ENCODE measurements at regions not wholly inside any gene's neighbourhood (a gene's known extent, or its start where the extent isn't known, plus 50 kb on each side); places are given as distances from the start of the nearest gene placed in this dataset.
"Not testable (repeated sequence)": the region's sequence is repeated elsewhere in the genome, so short reads cannot be mapped to it uniquely, and the experiment has no call there.

DNA sequence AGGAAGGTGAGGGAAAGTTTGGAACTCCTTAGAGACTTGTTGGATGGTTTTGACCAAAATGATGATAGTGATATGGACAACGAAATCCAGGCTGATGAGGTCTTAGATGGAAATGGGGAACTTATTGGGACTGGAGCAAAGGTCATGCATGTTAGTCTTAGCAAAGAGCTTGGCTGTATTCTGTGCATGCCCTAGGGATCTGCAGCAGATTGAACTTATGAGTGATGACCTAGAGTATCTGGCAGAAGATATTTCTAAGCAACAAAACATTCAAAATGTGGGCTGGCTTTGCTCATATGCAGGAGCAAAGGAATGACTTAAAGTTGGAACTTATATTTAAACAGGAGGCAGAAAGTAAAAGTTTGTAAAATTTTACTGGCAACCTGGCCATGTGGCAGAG lies 489.3 kb upstream of the DIPK2B start:
- DNase-seq (ENCODE audit: low read depth in 2 of 2), result no peak

DNA sequence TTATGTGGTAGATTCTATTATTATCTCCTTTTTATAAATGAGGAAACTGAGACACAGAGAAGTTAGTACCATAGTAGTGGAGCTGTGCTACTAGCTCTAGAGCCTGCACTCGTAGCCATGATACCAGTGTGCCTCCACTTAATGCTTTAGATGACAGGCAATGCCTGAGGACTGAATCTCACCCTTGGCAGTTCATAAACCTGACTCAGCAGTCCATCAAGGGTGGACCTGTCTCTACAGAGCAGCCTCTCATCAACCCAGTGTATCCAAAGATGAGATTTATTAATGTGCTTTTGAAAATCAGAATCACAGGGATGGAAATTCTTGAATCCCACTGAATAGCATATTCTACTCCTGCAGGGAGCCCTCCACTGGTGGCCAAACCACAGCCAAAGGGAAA lies 483.2 kb upstream of the DIPK2B start:
- no peak for DNase-seq (ENCODE audit: low read depth in 2 of 2)

DNA sequence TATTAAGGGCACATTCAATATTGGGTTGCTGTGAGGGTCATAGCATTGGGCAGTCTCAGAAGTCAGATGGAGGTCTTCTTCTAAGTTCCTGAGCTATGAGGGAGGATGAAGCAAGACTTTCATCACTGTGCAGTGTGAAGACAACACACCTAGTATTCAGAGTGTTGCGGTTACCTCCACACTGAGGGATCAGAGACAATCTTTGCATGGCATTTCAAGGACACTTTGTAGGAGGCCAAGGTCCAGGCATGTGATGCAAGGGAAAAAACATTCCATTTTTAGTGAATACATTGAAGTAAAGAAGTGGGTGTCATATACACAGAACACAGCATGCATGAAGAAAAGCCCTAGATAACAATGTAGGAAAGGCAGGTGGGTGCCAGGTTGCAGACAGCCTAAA lies 481.2 kb upstream of the DIPK2B start:
- no peak for DNase-seq (ENCODE audit: low read depth in 2 of 2)

DNA sequence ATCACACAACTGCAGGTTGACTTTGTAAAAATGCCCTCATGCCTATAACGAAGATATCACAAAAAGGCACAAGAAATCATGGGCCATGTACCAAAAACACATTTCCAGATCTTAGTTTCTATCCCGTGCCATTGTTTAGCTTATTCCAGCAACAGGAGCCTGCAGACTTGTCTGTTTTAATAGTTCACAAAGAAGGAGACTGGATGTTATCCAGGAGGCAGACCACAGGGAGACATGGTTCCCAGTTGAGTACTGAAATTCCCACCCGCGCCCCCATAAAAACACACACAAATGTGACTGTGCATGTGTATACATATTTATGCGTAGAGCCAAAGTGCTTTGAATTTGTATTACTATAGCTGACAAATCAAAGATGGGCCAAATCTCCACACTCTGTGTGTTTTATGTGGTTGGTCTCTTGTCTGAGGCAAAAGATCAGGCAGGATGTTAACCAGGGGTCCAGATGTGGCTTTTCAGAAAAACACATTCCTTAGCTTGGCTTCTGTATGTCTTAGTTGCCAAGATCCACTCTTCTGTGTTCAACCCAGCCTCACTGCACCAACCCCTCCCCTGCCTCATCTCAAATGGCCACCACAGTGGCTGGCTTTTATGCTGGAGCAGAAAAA lies 469.2 kb upstream of the DIPK2B start:
- no peak for DNase-seq (ENCODE audit: low read depth in 2 of 2)

DNA sequence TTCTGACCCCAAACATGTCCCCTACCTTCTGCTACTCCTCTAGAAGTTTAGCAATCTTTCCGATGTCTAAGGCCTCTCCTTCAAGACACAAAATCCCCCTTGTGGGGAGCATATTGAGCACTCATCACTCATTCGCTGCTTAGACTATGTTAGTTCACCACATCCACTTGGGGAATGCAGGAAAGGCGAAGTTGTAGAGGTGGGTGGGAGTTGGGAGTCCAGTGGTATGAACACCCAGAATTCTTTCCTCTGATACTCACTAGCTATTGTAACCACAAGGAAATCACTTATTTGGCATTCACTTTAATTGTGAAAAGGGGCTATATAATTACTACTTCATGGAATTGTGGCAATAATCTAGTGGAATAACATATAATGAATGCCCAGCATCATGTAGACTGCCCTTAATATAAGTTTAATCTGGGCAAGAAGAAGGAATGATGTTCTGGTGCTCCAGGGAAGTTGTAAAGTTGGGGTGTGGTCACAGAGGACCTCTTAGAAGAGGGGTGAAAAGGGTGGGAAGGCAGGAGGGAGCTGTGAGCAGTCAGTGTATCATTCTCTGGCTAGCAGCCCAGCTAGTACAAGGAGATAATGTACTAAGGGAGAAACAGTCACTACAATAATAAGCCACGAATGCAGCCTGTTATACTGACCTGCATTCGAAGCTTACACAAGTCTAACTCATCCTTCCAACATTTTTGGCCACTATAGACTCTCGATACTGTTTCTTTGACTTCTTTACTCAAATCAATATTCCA lies 468.2 kb upstream of the DIPK2B start:
- DNase-seq (ENCODE audit: low read depth in 2 of 2), result no peak

DNA sequence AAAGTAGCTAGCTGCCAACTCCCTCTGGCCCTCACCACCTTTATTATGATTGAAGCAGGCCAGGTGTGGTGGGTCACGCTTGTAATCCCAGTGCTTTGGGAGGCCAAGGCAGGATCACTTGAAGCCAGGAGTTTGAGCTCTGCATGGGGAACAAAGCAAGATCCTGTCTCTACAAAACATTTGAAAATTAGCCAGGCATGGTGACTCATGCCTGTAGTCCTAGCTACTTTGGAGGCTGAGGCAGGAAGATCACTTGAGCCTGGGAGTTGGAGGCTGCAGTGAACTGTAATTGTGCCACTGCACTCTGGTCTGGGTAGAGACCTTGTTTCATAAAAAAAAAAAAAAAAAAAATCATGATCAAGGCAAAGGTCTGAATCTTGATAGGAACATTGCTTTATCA lies 467.0 kb upstream of the DIPK2B start:
- no peak for DNase-seq (ENCODE audit: low read depth in 2 of 2)

DNA sequence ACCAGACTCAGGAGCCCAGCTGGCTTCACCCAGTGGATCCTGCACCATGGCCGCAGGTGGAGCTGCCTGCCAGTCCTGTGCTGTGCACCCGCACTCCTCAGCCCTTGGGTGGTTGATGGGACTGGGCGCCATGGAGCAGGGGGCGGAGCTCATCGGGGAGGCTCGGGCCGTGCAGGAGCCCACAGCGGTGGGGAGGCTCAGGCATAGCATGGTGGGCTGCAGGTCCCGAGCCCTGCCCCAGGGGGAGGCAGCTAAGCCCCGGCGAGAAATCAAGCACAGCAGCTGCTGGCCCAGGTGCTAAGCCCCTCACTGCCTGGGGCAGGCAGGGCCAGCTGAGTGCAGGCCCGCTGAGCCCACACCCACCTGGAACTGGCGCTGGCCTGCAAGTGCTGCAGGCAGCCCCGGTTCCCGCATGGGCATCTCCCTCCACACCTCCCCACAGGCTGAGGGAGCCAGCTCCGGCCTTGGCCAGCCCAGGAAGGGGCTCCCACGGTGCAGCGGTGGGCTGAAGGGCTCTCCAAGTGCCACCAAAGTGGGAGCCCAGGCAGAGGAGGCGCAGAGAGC lies 464.1 kb upstream of the DIPK2B start:
- DNase-seq (ENCODE audit: low read depth in 2 of 2), result no peak

DNA sequence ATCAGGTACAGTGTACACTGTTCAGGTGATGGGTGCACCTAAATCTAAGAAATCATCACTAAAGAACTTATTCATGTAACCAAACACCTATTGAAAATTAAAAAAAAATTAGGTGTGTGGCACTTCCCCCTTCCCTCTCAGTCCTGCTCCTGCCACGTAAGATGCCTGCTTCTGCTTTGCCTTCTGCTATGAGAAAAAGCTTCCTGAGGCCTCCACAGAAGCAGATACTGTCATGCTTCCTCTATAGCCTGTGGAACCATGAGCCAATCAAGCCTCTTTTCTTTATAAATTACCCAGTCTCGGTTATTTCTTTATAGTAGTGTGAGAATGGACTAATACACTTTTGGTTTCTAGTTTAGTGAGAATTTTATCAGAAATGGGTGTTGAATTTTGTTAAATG lies 459.8 kb upstream of the DIPK2B start:
- no peak for DNase-seq (ENCODE audit: low read depth in 2 of 2)

DNA sequence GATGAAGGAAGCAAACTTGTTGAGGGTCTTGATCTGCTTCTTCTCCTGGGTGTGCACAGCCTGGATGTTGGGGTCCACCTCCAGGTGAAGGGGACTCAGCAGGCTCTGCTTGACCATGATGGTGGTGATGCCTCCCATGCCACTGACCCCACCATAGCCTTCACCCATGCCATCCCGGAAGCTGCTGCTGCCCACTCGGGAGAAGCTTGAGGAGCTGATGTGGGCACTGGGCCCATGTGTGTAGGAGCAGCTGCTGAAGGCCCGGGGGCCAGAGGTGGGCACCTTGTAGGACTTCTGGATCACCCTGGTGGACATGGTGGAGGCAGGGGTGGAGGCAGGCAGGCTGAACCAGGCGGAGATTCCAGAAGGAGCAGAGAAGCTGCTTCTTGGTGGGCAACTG lies 432.7 kb upstream of the DIPK2B start:
- no peak for DNase-seq (ENCODE audit: low read depth in 2 of 2)

DNA sequence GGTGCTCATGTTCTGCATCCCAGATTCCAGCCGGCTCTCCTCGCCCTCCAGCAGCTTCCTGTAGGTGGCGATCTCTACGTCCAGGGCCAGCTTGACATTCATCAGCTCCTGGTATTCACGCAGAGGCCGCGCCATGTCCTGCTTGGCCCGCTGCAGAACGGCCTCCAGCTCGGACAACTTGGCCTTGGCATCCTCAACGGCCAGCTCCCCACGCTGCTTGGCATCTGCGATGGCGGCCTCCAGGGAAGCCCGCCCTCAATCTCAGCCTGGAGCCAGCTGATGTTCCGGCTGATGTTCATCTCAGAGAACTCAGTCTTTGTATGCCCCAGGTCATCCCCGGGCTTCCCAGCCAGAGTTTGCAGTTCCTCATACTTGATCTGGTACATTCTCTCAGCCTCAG lies 431.8 kb upstream of the DIPK2B start:
- no peak for DNase-seq (ENCODE audit: low read depth in 2 of 2)

DNA sequence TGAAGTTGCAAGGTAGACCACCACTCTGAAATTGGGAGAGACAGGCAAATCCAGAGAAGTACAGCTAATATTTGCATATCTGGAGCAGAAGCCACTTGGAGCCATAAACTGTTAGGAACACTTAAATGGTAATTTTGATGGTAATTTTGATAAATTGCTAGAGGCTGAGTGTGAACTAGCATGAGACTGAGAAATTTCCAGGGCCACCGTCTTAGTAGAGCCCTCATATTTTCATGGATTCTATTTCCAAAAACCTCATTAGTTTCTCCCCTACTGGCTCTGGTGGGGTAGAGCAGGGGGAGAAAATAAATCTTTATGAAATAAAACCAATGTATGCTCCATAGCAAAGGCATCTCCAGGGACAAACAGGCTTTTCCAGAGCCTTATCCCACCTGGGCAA lies 429.4 kb upstream of the DIPK2B start:
- no peak for DNase-seq (ENCODE audit: low read depth in 2 of 2)

DNA sequence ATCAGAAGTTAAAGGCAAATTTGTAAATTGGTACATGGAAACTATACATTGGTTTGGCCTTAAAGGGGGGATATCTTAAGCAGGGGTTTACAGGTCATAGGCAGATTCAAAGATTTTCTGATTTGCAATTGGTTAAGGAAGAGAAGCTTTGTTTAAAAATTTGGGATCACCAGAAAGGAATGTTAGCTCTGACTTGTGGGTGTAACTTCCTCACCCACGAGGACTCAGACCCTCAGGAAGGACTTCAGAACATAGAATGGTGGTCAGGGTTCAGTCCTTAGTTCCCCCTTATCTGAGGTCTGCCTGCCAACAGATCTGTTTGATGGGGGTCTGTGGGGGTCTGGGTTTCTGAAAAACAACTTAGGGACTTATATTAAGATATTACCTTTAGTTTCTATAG lies 427.4 kb upstream of the DIPK2B start:
- no peak for DNase-seq (ENCODE audit: low read depth in 2 of 2)

DNA sequence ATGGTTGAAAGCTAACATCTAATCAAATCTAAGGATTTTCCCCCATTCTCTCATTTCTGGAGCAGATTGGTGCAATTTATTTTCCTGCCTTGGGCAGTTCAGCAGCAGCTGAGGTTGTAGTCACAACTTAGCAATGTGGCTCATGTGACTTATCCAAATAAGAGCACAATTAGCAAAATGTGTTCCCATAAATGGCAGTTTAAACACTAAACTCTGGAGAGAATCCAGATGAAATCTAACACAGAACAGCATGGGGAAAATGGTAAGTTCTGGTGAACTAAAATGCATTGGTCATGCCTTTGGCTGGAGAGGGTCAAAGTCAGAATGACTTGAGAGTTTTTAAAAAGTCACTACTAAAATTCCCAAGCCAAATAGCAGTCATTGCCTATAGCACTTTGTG lies 422.6 kb upstream of the DIPK2B start:
- DNase-seq (ENCODE audit: low read depth in 2 of 2), result no peak

DNA sequence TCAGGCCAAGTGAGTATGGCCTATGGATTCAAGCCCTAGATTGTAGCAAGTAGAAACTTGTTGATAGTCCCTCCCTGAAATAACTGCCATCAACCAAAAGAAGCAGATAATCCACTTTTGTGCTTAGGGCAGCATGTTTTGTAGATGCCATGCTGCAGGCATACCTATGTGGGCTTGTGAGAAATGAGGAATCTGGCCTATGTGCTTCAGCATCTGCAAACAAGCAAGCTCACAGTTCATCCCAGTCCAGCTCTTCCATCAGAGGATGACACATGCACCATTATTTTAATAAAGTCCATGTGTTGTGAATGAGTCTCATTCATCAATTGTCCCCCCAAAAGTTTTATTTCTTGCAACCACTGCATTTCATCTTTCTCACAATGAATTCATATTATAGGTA lies 421.9 kb upstream of the DIPK2B start:
- no peak for DNase-seq (ENCODE audit: low read depth in 2 of 2)

DNA sequence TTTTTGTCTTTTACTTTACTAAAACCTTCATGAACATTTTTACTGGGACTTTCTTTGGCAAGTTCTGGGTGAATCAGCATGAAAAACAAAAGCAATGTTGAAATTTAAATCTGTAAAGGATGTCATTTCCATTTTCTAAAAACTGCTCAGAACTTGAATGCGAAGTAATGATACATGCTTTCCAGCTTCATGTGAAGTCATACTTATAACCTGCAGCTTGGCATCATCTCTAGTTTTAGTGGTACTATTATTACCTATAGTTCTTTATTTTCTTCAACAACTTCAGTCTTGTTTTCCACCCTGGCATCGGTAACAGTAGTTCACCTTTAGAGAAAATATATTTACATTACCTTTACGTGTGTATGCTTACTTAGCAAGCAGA lies 421.4 kb upstream of the DIPK2B start:
- no peak for DNase-seq (ENCODE audit: low read depth in 2 of 2)

DNA sequence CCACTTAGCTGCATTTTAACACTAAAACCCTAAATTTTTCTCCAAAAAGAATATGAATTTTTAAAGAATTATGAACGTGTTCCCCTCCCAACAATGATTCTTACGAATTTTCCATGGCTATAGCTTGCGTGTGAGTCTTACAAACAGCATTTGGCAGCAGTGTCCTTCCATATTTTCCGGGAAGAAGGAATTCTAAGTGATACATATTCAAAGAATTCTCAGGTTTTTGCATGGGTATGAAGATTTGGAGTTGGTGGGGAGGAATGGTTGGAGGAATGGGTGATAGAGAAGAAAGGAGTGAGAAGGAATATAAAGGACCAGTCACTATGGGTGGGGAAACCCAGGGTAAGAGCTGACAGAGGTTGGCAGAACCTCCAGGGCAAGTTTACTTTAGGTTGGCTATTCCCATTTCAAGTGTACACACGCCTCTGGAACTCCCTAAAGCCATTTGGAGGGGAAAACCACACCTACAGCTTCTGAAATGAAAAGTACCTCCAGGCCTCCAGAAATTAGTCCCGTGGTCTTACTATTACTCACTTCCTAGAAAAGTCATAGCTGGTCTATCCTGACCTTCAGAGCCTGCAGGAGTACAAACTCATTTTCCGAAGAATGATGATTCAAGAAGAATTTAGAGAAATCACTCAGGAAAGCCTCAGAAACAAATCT lies 420.8 kb upstream of the DIPK2B start:
- no peak for DNase-seq (ENCODE audit: low read depth in 2 of 2)

DNA sequence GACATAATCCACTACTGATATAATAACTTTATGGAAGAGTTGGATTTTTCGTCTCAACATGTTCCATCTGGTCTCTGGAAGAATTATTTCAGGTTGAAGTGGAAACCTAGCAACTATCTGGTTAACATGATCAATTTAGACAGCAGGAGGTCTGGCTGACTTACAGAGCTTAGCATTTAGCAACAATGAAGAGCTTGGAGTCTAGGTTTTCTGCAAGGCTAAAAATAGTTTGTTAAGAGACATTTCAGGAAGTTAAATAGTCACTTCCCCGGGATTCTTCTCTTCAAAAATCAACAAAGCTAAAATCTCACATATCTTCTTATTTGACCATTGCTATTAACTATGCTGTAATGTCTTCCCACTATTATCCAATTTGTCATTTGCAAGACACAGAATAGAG lies 418.6 kb upstream of the DIPK2B start:
- no peak for DNase-seq (ENCODE audit: low read depth in 2 of 2)

DNA sequence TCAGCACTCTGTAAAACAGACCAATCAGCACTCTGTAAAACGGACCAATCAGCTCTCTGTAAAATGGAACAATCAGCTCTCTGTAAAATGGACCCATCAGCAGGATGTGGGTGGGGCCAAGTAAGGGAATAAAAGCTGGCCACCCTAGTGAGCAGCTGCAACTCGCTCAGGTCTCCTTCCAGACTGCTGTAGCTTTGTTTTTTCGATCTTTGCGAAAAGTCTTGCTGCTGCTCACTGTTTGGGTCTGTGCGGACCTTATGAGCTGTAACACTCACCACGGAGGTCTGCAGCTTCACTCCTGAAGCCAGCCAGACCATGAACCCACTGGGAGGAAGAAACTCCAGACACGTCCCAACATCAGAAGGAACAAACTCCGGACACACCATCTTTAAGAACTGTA lies 414.9 kb upstream of the DIPK2B start:
- not testable (repeated sequence) for DNase-seq (ENCODE audit: low read depth in 2 of 2)

DNA sequence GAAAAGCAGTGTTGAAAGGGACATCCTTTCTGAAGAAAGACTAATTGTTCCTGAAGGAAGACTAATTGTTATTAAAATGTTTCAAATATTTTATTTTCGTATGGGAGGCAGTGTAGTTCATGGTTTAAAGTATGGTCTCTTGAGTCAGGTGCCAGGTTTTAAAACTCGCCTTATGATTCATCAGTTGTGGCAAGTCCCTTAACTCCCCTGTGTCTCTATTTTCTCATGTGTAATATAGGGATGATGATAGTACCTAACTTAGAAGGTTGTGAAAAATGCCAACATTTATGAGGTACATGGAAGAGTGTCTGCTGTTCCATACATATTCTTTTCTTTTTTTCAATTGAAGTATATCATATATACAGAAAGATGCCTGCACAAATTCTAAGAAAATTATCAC lies 414.2 kb upstream of the DIPK2B start:
- DNase-seq (ENCODE audit: low read depth in 2 of 2), result no peak

DNA sequence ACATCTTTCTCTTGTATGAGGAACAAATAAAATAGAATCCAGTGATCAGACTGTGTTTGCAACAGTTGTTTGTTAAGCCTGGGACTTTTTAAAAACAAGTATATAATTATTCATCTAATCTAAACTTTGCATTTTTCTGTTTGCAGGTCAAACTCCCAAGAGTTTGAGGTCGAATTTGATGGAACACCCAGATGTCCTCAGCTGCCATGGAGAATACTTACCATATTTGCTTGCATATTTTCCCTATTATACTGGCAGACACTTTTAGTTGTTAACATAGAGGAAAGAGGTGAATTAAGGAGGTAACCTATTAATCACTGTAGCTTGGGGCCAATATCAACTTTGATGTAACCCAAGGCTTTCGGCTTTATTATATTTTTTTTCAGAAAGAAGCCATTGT lies 401.5 kb upstream of the DIPK2B start:
- no peak for DNase-seq (ENCODE audit: low read depth in 2 of 2)

DNA sequence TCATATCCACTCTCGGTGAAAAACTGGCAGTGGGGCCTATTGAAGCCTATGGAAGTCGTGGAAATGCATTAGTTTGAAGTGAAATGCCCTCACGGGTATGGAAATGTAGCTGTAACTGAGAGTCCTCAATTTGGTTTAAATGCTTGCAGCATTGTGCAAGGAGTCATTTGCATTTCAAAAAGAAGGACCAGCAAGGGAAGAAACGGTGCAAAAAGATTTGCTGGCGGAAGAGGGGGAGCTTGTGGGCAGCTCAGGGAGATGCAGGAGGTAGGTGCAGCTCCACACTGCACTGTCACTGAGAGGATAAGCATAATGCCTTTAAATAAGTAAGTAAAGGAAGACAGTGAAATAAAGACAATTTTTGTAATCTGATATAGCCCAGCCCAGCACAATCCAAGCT lies 400.4 kb upstream of the DIPK2B start:
- DNase-seq (ENCODE audit: low read depth in 2 of 2), result no peak

DNA sequence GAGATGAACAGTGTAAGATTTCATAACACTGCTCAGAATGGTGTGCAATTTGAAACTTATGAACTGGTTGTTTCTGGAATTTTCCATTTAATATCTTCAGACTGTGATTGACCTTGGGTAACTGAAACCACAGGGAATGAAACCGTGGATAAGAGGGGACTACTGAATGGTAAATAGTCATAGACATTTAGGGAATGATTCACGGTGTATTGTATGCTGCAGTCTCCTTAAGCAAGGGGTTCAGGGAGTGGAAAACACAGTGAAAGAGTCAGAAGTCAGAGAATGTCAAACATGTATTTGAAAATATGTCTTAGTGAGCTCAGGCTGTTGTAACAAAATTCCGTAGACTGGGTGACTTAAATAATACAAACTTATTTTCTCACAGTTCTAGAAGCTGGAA lies 398.2 kb upstream of the DIPK2B start:
- DNase-seq (ENCODE audit: low read depth in 2 of 2), result no peak

DNA sequence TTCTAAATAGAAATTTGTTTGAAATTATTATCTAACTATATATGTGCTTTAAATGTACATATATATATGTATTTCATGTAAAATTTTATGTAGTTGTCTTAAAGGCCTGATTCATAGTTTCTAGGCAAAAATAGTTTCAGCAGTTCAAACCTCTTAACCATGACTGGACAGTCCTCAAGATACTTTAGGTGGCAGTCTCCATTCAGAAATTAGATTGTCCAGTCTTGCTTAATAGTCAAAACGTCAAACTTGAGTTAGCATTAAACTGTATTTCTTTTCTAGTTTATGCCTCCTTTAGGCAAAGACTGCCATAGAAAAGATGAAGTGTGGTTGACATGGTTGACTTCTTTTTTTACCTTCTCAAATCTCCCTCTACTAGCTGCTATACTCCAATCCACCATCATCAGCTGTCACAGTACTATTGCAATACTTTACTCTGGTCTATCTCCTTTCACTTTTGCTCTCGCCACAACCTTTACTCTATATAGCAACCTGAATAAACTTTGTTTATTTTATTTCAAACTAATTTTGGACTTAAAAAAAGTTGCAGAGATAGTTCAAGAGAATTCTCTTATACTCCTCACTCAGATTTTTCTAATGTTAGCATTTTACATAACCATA lies 395.6 kb upstream of the DIPK2B start:
- DNase-seq (ENCODE audit: low read depth in 2 of 2), result no peak
